ENCODE measurements at regions not wholly inside any gene's neighbourhood (a gene's known extent, or its start where the extent isn't known, plus 50 kb on each side); places are given as distances from the start of the nearest gene placed in this dataset.

- Histone ChIP-seq H3K9me3 (ENCODE audit: control insufficient read depth, low read depth, low read length) (no peaks in the 10 kb centered on the region), H3K4me3 (ENCODE audit: low read length) (no peak overlapping the region), H3K9ac (ENCODE audit: low read length) (no peak overlapping the region), H3K27me3 (ENCODE audit: control insufficient read depth, insufficient read depth, low read length) (no peaks in the 10 kb centered on the region), H3K27ac (ENCODE audit: low read length) (no peak overlapping the region), H3K36me3 (ENCODE audit: control insufficient read depth, low read depth, low read length) (no peaks in the 10 kb centered on the region), H3K4me1 (ENCODE audit: control insufficient read depth, low read depth, low read length) (peaks cover 23% of the 10 kb centered on the region)
These were observed 71.7 kb upstream of the PRMT6 start for GRCh38 chr1:106984801-106985200.

GRCh38 chr1:106986603-106987002, 69.9 kb upstream of the PRMT6 start:
- Histone ChIP-seq H3K27ac (ENCODE audit: low read length) (no peak overlapping the region), H3K9me3 (ENCODE audit: control insufficient read depth, low read depth, low read length) (no peaks in the 10 kb centered on the region), H3K4me3 (ENCODE audit: low read length) (no peak overlapping the region), H3K4me1 (ENCODE audit: control insufficient read depth, low read depth, low read length) (peaks cover 23% of the 10 kb centered on the region), H3K9ac (ENCODE audit: low read length) (no peak overlapping the region), H3K36me3 (ENCODE audit: control insufficient read depth, low read depth, low read length) (no peaks in the 10 kb centered on the region), H3K27me3 (ENCODE audit: control insufficient read depth, insufficient read depth, low read length) (no peaks in the 10 kb centered on the region)

GRCh38 chr1:106995970-106996369, 60.5 kb upstream of the PRMT6 start:
- Histone ChIP-seq H3K9me3 (ENCODE audit: control insufficient read depth, low read depth, low read length) (no peaks in the 10 kb centered on the region), H3K9ac (ENCODE audit: low read length) (no peak overlapping the region), H3K27me3 (ENCODE audit: control insufficient read depth, insufficient read depth, low read length) (no peaks in the 10 kb centered on the region), H3K36me3 (ENCODE audit: control insufficient read depth, low read depth, low read length) (no peaks in the 10 kb centered on the region), H3K4me1 (ENCODE audit: control insufficient read depth, low read depth, low read length) (no peaks in the 10 kb centered on the region), H3K4me3 (ENCODE audit: low read length) (no peak overlapping the region), H3K27ac (ENCODE audit: low read length) (no peak overlapping the region)

GRCh38 chr1:106998431-106999002, 58.0 kb upstream of the PRMT6 start:
- Histone ChIP-seq H3K9me3 (ENCODE audit: control insufficient read depth, low read depth, low read length) (no peaks in the 10 kb centered on the region), H3K9ac (ENCODE audit: low read length) (no peak overlapping the region), H3K27ac (ENCODE audit: low read length) (no peak overlapping the region), H3K36me3 (ENCODE audit: control insufficient read depth, low read depth, low read length) (no peaks in the 10 kb centered on the region), H3K27me3 (ENCODE audit: control insufficient read depth, insufficient read depth, low read length) (no peaks in the 10 kb centered on the region), H3K4me3 (ENCODE audit: low read length) (no peak overlapping the region), H3K4me1 (ENCODE audit: control insufficient read depth, low read depth, low read length) (no peaks in the 10 kb centered on the region)

- H3K4me3 ChIP-seq (ENCODE audit: low read length) = no peak overlapping the region
- no peaks in the 10 kb centered on the region for H3K9me3 ChIP-seq (ENCODE audit: control insufficient read depth, low read depth, low read length)
- H3K36me3 ChIP-seq (ENCODE audit: control insufficient read depth, low read depth, low read length) = no peaks in the 10 kb centered on the region
- no peak overlapping the region for H3K27ac ChIP-seq (ENCODE audit: low read length)
- H3K27me3 ChIP-seq (ENCODE audit: control insufficient read depth, insufficient read depth, low read length) = no peaks in the 10 kb centered on the region
- no peak overlapping the region for H3K9ac ChIP-seq (ENCODE audit: low read length)
- H3K4me1 ChIP-seq (ENCODE audit: control insufficient read depth, low read depth, low read length) = no peaks in the 10 kb centered on the region
These were observed 55.6 kb upstream of the PRMT6 start for GRCh38 chr1:107000902-107001301.

GRCh38 chr1:107003972-107004371, 52.5 kb upstream of the PRMT6 start:
- H3K36me3 ChIP-seq (ENCODE audit: control insufficient read depth, low read depth, low read length) = no peaks in the 10 kb centered on the region
- no peaks in the 10 kb centered on the region for H3K4me1 ChIP-seq (ENCODE audit: control insufficient read depth, low read depth, low read length)
- H3K9me3 ChIP-seq (ENCODE audit: control insufficient read depth, low read depth, low read length) = no peaks in the 10 kb centered on the region
- no peak overlapping the region for H3K4me3 ChIP-seq (ENCODE audit: low read length)
- H3K9ac ChIP-seq (ENCODE audit: low read length) = no peak overlapping the region
- H3K27ac ChIP-seq (ENCODE audit: low read length) = no peak overlapping the region
- H3K27me3 ChIP-seq (ENCODE audit: control insufficient read depth, insufficient read depth, low read length) = no peaks in the 10 kb centered on the region

- Histone ChIP-seq H3K9me3 (ENCODE audit: control insufficient read depth, low read depth, low read length) (no peaks in the 10 kb centered on the region), H3K4me3 (ENCODE audit: low read length) (no peak overlapping the region), H3K9ac (ENCODE audit: low read length) (no peak overlapping the region), H3K27ac (ENCODE audit: low read length) (no peak overlapping the region), H3K36me3 (ENCODE audit: control insufficient read depth, low read depth, low read length) (no peaks in the 10 kb centered on the region), H3K4me1 (ENCODE audit: control insufficient read depth, low read depth, low read length) (no peaks in the 10 kb centered on the region), H3K27me3 (ENCODE audit: control insufficient read depth, insufficient read depth, low read length) (no peaks in the 10 kb centered on the region)
These were observed 52.1 kb upstream of the PRMT6 start for GRCh38 chr1:107004421-107004820.

Data from iPS-18a (cell line).